ENCODE measurements at regions not wholly inside any gene's neighbourhood (a gene's known extent, or its start where the extent isn't known, plus 50 kb on each side); places are given as distances from the start of the nearest gene placed in this dataset.

DNA sequence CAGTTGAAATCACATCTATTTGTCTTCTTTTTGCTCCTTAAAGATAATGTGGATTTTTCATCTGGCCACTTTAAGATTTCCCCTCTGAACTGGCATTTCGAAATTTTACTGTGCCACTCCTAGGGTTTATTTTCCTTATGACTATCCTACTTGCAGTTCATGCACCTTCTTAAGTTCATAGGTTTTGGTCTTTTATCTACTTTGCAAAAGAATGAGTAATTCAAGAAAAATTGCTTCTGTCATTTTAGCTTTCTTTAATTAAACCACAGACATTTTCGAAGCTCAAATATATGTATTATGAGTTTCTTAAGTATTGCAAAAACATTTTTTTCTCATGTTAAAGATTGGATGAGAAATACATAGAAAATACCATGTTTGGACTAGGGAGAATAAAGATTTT, 1244.8 kb upstream of the TMPRSS15 start:
- TF ChIP-seq POLR2A (IDR thresholded peaks at IDR 0.05; ENCODE audit: low read length) (no peak), GATA1 (IDR thresholded peaks at IDR 0.05; ENCODE audit: low read depth, low read length) (no peak)
- DNase-seq = no peak

DNA sequence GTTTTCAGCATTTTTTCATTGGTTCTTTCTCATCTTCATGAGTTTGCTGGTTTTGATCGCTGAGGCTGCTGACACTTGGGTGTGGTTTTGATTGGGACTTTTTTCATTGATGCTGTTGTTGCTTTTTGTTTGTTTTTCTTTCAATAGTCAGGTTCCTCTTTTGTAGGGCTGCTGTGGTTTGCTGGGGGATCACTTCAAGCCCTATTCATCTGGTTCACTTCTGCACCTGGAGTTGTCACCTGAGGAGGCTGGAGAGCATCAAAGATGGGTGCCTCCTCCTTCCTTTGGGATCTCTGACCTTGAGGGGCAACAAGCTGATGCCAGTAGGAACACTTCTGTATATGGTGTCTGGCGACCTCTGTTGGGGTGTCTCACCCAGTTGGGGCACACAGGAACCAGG, 1279.9 kb upstream of the TMPRSS15 start:
- no peak for TF ChIP-seq GATA1 (IDR thresholded peaks at IDR 0.05; ENCODE audit: low read depth, low read length)
- no peak for TF ChIP-seq POLR2A (IDR thresholded peaks at IDR 0.05; ENCODE audit: low read length)
- DNase-seq = no peak

- no peak for TF ChIP-seq POLR2A (IDR thresholded peaks at IDR 0.05; ENCODE audit: low read length)
- TF ChIP-seq GATA1 (IDR thresholded peaks at IDR 0.05; ENCODE audit: low read depth, low read length) = no peak
- DNase-seq = peak; percentile 37 to 50
Observed at GRCh38 chr21:19684328-19684727, 1280.7 kb upstream of the TMPRSS15 start.

GRCh38 chr21:19692231-19692630, 1288.6 kb upstream of the TMPRSS15 start:
- no peak for DNase-seq
- no peak for TF ChIP-seq GATA1 (IDR thresholded peaks at IDR 0.05; ENCODE audit: low read depth, low read length)
- no peak for TF ChIP-seq POLR2A (IDR thresholded peaks at IDR 0.05; ENCODE audit: low read length)

DNA sequence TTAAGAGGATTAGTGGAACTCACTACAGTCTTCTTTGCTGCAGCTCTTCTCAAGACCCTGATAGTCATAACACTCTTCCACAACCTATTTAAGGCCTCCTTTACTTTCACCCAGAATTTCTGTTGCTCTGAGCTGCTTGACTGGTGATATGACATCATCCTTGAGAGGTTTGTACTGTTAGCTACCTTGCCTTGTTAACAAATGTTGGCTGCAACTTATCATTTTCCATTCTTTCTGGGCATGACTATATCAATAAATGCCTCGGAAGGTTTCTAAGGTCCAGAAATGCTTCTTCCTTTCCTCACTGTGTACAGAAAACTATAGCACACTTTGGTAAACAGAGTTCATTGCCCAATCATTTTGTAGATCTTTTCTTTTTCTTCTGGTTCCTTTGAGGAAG, 1292.2 kb upstream of the TMPRSS15 start:
- DNase-seq = no peak
- no peak for TF ChIP-seq GATA1 (IDR thresholded peaks at IDR 0.05; ENCODE audit: low read depth, low read length)

DNA sequence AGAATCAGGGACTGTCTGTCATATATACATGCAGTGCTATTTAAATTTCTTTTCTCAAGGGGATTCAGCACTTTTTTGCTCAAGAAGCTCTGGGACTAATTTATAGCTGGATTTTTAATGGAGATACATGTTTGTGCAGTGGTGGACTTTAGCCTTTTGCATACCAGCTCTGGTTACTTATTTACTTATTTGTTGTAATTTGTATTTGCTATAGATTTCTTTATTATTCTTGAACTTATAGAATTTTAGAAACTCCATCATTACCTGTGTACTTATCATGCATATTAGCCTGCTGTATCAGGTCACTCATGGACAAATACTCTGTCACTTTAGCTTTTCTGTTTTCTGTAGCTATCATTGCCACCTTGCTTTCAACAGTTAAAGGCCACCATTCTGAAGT, 1296.9 kb upstream of the TMPRSS15 start:
- DNase-seq = no peak
- no peak for TF ChIP-seq POLR2A (IDR thresholded peaks at IDR 0.05; ENCODE audit: low read length)
- TF ChIP-seq GATA1 (IDR thresholded peaks at IDR 0.05; ENCODE audit: low read depth, low read length) = no peak

- TF ChIP-seq POLR2A (IDR thresholded peaks at IDR 0.05; ENCODE audit: low read length) = no peak
- TF ChIP-seq GATA1 (IDR thresholded peaks at IDR 0.05; ENCODE audit: low read depth, low read length) = no peak
- no peak for DNase-seq
Observed at GRCh38 chr21:19702726-19703125, 1295.5 kb upstream of the NCAM2 start.

GRCh38 chr21:19704832-19705231, 1293.4 kb upstream of the NCAM2 start:
- TF ChIP-seq POLR2A (IDR thresholded peaks at IDR 0.05; ENCODE audit: low read length) (no peak), GATA1 (IDR thresholded peaks at IDR 0.05; ENCODE audit: low read depth, low read length) (no peak)
- no peak for DNase-seq

- DNase-seq = no peak
- TF ChIP-seq POLR2A (IDR thresholded peaks at IDR 0.05; ENCODE audit: low read length) (no peak), GATA1 (IDR thresholded peaks at IDR 0.05; ENCODE audit: low read depth, low read length) (no peak)
Observed at GRCh38 chr21:19712441-19712840, 1285.8 kb upstream of the NCAM2 start.

DNA sequence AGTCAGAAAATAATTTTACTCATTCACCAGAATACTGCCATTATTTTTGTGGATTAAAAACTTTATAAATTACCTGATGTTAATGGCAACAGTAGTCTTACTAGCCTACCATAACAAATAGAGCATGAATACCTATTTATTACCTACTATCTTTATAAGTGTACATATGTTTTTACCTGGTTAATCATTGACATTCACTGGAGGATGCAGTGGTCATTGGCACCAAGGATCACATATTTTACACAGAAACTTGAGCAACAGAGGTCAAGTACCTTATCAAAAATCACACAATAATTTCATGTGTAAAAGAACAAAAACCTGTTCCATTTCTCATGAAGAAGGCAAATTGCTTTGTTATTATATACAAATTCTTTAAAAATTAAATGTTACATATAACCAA, 1284.9 kb upstream of the NCAM2 start:
- no peak for TF ChIP-seq POLR2A (IDR thresholded peaks at IDR 0.05; ENCODE audit: low read length)
- no peak for DNase-seq

GRCh38 chr21:19724081-19724480, 1274.1 kb upstream of the NCAM2 start:
- DNase-seq = no peak
- TF ChIP-seq GATA1 (IDR thresholded peaks at IDR 0.05; ENCODE audit: low read depth, low read length) (no peak), POLR2A (IDR thresholded peaks at IDR 0.05; ENCODE audit: low read length) (no peak)

- no peak for TF ChIP-seq GATA1 (IDR thresholded peaks at IDR 0.05; ENCODE audit: low read depth, low read length)
- no peak for TF ChIP-seq POLR2A (IDR thresholded peaks at IDR 0.05; ENCODE audit: low read length)
- DNase-seq = no peak
Observed at GRCh38 chr21:19731251-19731650, 1267.0 kb upstream of the NCAM2 start.

DNA sequence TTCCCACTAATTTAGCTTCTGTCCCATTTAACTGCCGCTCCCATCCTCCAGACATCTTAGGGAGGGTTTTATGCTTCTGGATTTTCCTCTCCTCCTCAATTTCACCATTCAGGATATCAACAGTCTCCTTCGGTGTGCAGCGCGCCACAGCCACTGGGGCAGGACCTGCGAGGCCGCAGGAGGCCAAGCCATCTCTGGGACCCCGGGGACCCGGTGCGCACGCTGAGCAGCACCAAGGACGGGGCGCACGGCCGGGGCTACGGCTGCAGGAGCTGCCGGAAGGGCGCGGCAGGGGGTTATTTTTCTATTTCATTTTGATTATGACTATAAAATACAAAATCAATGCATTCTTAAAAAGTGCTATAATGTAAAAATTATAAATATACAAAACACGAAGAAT, 1238.4 kb upstream of the NCAM2 start:
- DNase-seq = no peak
- TF ChIP-seq GATA1 (IDR thresholded peaks at IDR 0.05; ENCODE audit: low read depth, low read length) = no peak
- TF ChIP-seq POLR2A (IDR thresholded peaks at IDR 0.05; ENCODE audit: low read length) = no peak

GRCh38 chr21:19767546-19767945, 1230.7 kb upstream of the NCAM2 start:
- no peak for DNase-seq
- TF ChIP-seq GATA1 (IDR thresholded peaks at IDR 0.05; ENCODE audit: low read depth, low read length) (no peak), POLR2A (IDR thresholded peaks at IDR 0.05; ENCODE audit: low read length) (no peak)

DNA sequence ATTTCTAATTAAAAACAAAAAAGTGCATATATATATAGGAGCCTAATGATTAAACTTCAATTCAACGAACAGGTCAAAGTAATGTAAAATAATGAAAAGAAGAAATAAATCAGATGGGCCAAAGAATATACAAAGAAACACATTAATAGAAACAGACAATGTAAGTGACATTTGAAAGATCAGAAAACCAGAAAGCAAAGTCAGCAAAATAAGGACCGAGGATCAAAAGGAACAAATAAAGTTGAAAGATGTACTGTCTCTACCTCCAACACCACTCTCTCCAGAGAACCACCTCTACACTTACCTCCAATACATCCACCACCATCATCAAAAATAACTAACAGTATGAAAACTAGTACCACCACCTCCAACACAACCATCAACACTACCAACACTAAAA, 1226.3 kb upstream of the NCAM2 start:
- DNase-seq = no peak

GRCh38 chr21:19776076-19776475, 1222.1 kb upstream of the NCAM2 start:
- DNase-seq = no peak
- no peak for TF ChIP-seq POLR2A (IDR thresholded peaks at IDR 0.05; ENCODE audit: low read length)

More for the DNA sequence above, 1226.3 kb upstream of the NCAM2 start:
- TF ChIP-seq POLR2A (IDR thresholded peaks at IDR 0.05; ENCODE audit: low read length) (no peak), GATA1 (IDR thresholded peaks at IDR 0.05; ENCODE audit: low read depth, low read length) (no peak)
